H1 (cell line): ENCODE measurements at regions not wholly inside any gene's neighbourhood (a gene's known extent, or its start where the extent isn't known, plus 50 kb on each side); places are given as distances from the start of the nearest gene placed in this dataset.

ENCODE experiments used
- JUN ChIP-seq: IDR thresholded peaks from 2 replicates; pipeline ENCODE4 v1.6.1; 2011; ENCODE audit warnings: low read depth, mild to moderate bottlenecking, improper control_type of control experiment, low read length
- NRF1 ChIP-seq: IDR thresholded peaks from 2 replicates; pipeline ENCODE4 v1.6.1; 2011; ENCODE audit warnings: mild to moderate bottlenecking, low read depth, low read length, improper control_type of control experiment
- TF ChIP-seq, protein P1 (sequence below): fragments of 300-600 bp; sonication (generic); IDR thresholded peaks from 2 replicates; pipeline ENCODE4 v1.7.1; 2012; ENCODE audit warnings: low read length, moderate library complexity, mild to moderate bottlenecking, inconsistent platforms; ENCODE audit not compliant: insufficient replicate concordance

DNA sequence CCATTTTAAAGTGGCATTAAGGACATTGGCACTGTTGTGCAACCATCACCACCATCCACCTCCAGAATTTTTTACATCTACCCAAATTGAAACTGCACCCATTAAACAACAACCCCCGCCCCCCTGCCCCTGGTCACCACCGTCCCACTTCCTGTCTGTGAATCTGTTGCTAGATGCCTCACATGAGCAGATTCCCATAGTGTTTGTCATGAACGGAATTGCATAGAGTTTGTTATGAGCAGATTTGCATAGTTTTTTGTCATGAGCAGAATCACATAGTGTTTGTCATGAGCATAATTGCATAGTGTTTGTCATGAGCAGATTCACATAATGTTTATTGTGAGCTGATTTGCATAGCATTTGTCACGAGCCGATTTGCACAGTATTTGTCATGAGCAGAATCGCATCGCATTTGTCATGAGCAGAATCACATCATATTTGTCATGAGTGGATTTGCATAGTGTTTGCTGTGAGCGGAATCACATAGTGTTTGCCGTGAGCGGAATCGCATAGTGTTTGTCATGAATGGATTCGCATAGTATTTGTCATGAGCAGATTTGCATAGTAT lies 54.0 kb upstream of the GTF3A start (continued):
- TF ChIP-seq, protein P1, sequence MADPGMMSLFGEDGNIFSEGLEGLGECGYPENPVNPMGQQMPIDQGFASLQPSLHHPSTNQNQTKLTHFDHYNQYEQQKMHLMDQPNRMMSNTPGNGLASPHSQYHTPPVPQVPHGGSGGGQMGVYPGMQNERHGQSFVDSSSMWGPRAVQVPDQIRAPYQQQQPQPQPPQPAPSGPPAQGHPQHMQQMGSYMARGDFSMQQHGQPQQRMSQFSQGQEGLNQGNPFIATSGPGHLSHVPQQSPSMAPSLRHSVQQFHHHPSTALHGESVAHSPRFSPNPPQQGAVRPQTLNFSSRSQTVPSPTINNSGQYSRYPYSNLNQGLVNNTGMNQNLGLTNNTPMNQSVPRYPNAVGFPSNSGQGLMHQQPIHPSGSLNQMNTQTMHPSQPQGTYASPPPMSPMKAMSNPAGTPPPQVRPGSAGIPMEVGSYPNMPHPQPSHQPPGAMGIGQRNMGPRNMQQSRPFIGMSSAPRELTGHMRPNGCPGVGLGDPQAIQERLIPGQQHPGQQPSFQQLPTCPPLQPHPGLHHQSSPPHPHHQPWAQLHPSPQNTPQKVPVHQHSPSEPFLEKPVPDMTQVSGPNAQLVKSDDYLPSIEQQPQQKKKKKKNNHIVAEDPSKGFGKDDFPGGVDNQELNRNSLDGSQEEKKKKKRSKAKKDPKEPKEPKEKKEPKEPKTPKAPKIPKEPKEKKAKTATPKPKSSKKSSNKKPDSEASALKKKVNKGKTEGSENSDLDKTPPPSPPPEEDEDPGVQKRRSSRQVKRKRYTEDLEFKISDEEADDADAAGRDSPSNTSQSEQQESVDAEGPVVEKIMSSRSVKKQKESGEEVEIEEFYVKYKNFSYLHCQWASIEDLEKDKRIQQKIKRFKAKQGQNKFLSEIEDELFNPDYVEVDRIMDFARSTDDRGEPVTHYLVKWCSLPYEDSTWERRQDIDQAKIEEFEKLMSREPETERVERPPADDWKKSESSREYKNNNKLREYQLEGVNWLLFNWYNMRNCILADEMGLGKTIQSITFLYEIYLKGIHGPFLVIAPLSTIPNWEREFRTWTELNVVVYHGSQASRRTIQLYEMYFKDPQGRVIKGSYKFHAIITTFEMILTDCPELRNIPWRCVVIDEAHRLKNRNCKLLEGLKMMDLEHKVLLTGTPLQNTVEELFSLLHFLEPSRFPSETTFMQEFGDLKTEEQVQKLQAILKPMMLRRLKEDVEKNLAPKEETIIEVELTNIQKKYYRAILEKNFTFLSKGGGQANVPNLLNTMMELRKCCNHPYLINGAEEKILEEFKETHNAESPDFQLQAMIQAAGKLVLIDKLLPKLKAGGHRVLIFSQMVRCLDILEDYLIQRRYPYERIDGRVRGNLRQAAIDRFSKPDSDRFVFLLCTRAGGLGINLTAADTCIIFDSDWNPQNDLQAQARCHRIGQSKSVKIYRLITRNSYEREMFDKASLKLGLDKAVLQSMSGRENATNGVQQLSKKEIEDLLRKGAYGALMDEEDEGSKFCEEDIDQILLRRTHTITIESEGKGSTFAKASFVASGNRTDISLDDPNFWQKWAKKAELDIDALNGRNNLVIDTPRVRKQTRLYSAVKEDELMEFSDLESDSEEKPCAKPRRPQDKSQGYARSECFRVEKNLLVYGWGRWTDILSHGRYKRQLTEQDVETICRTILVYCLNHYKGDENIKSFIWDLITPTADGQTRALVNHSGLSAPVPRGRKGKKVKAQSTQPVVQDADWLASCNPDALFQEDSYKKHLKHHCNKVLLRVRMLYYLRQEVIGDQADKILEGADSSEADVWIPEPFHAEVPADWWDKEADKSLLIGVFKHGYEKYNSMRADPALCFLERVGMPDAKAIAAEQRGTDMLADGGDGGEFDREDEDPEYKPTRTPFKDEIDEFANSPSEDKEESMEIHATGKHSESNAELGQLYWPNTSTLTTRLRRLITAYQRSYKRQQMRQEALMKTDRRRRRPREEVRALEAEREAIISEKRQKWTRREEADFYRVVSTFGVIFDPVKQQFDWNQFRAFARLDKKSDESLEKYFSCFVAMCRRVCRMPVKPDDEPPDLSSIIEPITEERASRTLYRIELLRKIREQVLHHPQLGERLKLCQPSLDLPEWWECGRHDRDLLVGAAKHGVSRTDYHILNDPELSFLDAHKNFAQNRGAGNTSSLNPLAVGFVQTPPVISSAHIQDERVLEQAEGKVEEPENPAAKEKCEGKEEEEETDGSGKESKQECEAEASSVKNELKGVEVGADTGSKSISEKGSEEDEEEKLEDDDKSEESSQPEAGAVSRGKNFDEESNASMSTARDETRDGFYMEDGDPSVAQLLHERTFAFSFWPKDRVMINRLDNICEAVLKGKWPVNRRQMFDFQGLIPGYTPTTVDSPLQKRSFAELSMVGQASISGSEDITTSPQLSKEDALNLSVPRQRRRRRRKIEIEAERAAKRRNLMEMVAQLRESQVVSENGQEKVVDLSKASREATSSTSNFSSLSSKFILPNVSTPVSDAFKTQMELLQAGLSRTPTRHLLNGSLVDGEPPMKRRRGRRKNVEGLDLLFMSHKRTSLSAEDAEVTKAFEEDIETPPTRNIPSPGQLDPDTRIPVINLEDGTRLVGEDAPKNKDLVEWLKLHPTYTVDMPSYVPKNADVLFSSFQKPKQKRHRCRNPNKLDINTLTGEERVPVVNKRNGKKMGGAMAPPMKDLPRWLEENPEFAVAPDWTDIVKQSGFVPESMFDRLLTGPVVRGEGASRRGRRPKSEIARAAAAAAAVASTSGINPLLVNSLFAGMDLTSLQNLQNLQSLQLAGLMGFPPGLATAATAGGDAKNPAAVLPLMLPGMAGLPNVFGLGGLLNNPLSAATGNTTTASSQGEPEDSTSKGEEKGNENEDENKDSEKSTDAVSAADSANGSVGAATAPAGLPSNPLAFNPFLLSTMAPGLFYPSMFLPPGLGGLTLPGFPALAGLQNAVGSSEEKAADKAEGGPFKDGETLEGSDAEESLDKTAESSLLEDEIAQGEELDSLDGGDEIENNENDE = no peak
- TF ChIP-seq JUN (no peak), NRF1 (no peak)
- TF ChIP-seq, all 59 proteins: peak for 0
